GM12874 (cell line): ENCODE measurements at regions not wholly inside any gene's neighbourhood (a gene's known extent, or its start where the extent isn't known, plus 50 kb on each side); places are given as distances from the start of the nearest gene placed in this dataset.

Source experiments
- CTCF ChIP-seq: IDR thresholded peaks from 2 replicates; pipeline ENCODE4 v1.5.1; 2011; ENCODE audit warnings: low read depth, mild to moderate bottlenecking, control low read depth, low read length, moderate library complexity; ENCODE audit not compliant: insufficient read depth

- TF ChIP-seq CTCF: no peak
Measured at GRCh38 chr9:29775491-29775890, 2202.2 kb upstream of the C9orf72 start.

- TF ChIP-seq CTCF: no peak
Measured at GRCh38 chr9:29778281-29778849, 2205.1 kb upstream of the C9orf72 start.

GRCh38 chr9:29793970-29794369 lies 2220.7 kb upstream of the C9orf72 start:
- TF ChIP-seq CTCF: no peak

- no peak for TF ChIP-seq CTCF
Measured at GRCh38 chr9:29796291-29796952, 2223.1 kb upstream of the C9orf72 start.

- TF ChIP-seq CTCF: no peak
Measured at GRCh38 chr9:29798599-29798998, 2225.3 kb upstream of the C9orf72 start.

- TF ChIP-seq CTCF: no peak
Measured at GRCh38 chr9:29799227-29799626, 2225.9 kb upstream of the C9orf72 start.

GRCh38 chr9:29800821-29801220 lies 2227.5 kb upstream of the C9orf72 start:
- no peak for TF ChIP-seq CTCF
